ENCODE measurements at regions not wholly inside any gene's neighbourhood (a gene's known extent, or its start where the extent isn't known, plus 50 kb on each side); places are given as distances from the start of the nearest gene placed in this dataset.

GRCh38 chr7:131066635-131067034, 261.0 kb upstream of the MKLN1 start:
- TF ChIP-seq, protein P1, sequence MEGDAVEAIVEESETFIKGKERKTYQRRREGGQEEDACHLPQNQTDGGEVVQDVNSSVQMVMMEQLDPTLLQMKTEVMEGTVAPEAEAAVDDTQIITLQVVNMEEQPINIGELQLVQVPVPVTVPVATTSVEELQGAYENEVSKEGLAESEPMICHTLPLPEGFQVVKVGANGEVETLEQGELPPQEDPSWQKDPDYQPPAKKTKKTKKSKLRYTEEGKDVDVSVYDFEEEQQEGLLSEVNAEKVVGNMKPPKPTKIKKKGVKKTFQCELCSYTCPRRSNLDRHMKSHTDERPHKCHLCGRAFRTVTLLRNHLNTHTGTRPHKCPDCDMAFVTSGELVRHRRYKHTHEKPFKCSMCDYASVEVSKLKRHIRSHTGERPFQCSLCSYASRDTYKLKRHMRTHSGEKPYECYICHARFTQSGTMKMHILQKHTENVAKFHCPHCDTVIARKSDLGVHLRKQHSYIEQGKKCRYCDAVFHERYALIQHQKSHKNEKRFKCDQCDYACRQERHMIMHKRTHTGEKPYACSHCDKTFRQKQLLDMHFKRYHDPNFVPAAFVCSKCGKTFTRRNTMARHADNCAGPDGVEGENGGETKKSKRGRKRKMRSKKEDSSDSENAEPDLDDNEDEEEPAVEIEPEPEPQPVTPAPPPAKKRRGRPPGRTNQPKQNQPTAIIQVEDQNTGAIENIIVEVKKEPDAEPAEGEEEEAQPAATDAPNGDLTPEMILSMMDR (IDR thresholded peaks at IDR 0.05), result no peak
- no peak for TF ChIP-seq EZH2 (IDR thresholded peaks at IDR 0.05; ENCODE audit: borderline replicate concordance, insufficient read depth, low read depth, low read length, poor library complexity, severe bottlenecking)

Data from B cell (primary cell).